ENCODE measurements at regions not wholly inside any gene's neighbourhood (a gene's known extent, or its start where the extent isn't known, plus 50 kb on each side); places are given as distances from the start of the nearest gene placed in this dataset.

DNA sequence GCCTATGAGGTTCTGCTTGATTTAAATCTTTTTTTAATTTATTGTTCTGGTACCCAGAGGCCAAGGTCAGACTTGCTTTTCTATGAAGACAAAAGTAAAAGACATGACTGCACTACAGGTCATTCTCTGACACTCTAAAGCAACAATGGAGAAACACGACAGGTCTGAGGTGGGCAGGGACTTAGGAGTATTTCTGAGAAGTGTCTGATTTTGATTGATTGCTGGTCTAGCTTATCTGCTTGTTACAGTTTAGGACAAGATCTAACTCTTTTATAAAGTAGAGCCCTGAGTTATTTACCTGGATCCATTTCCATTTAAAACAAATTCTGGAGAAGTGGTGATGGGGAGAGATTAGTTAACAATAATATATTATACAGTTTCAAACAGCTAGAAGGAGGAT lies 115.2 kb upstream of the STT3B start:
- no TSS peak for BruUV-seq (replicated peaks)
- Histone ChIP-seq H2BK5ac (ENCODE audit: low read depth, low read length, poor library complexity, severe bottlenecking) (no peak overlapping the region), H3K56ac (ENCODE audit: extremely low read depth, insufficient read depth, low read length) (no peak overlapping the region), H4K5ac (ENCODE audit: low read depth, low read length) (no peak overlapping the region), H3K36me3 (ENCODE audit: control insufficient read depth, insufficient read depth, low read length) (no peaks in the 10 kb centered on the region), H2AFZ (replicated peaks; ENCODE audit: low read length, poor library complexity) (no peak overlapping the region), H3K4me3 (ENCODE audit: insufficient read depth, low read depth, low read length) (no peak overlapping the region), H3K9me1 (ENCODE audit: insufficient read depth, low read length) (no peaks in the 10 kb centered on the region), H3K4ac (ENCODE audit: low read depth, low read length) (no peak overlapping the region), H2BK120ac (ENCODE audit: low read depth, low read length) (no peak overlapping the region), H3K27me3 (ENCODE audit: control insufficient read depth, insufficient read depth, low read length) (peaks cover 2% of the 10 kb centered on the region; the same call in 1 of the 2 replicates), H3K18ac (ENCODE audit: low read depth, low read length) (no peak overlapping the region), H3K9me3 (ENCODE audit: control insufficient read depth, insufficient read depth, low read length) (no peaks in the 10 kb centered on the region), H3K4me2 (ENCODE audit: low read depth, low read length) (no peak overlapping the region), H4K8ac (ENCODE audit: low read depth in 2 of 2, low read length in 2 of 2) (no peak overlapping the region), H3K27ac (ENCODE audit: insufficient read depth, low read length) (no peak overlapping the region), H2BK15ac (ENCODE audit: low read depth, low read length) (no peak overlapping the region), H3K9ac (ENCODE audit: low read depth, low read length) (no peak overlapping the region), H4K91ac (ENCODE audit: insufficient read depth, low read depth, low read length) (no peak overlapping the region), H2BK20ac (ENCODE audit: low read depth, low read length) (no peak overlapping the region), H2AK9ac (replicated peaks; ENCODE audit: low read depth, low read length, poor library complexity) (no peak overlapping the region), H3K14ac (replicated peaks; ENCODE audit: low read depth, low read length) (no peak overlapping the region), H4K20me1 (ENCODE audit: insufficient read depth, low read length) (no peaks in the 10 kb centered on the region), H2AK5ac (ENCODE audit: low read depth, low read length) (no peak overlapping the region), H3K79me1 (ENCODE audit: low read depth in 1 of 2, low read length in 2 of 2) (no peaks in the 10 kb centered on the region), H3K23ac (ENCODE audit: low read depth, low read length) (no peak overlapping the region), H3K4me1 (ENCODE audit: control insufficient read depth, insufficient read depth, low read length) (no peaks in the 10 kb centered on the region)
- TF ChIP-seq, protein P1, sequence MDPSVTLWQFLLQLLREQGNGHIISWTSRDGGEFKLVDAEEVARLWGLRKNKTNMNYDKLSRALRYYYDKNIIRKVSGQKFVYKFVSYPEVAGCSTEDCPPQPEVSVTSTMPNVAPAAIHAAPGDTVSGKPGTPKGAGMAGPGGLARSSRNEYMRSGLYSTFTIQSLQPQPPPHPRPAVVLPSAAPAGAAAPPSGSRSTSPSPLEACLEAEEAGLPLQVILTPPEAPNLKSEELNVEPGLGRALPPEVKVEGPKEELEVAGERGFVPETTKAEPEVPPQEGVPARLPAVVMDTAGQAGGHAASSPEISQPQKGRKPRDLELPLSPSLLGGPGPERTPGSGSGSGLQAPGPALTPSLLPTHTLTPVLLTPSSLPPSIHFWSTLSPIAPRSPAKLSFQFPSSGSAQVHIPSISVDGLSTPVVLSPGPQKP (IDR thresholded peaks at IDR 0.05; ENCODE audit: borderline replicate concordance, low read depth, low read length): no peak
- TF ChIP-seq RFX5 (IDR thresholded peaks at IDR 0.05; ENCODE audit: low read depth, low read length) (no peak), RCOR1 (IDR thresholded peaks at IDR 0.05; ENCODE audit: insufficient replicate concordance, low read length) (no peak), POLR2A (IDR thresholded peaks at IDR 0.05; ENCODE audit: low read depth, low read length) (no peak), MXI1 (IDR thresholded peaks at IDR 0.05; ENCODE audit: borderline replicate concordance, low read depth, low read length) (no peak), CEBPB (IDR thresholded peaks at IDR 0.05; ENCODE audit: low read depth, low read length) (no peak), CHD1 (IDR thresholded peaks at IDR 0.05; ENCODE audit: low read depth, low read length) (no peak), NFE2L2 (IDR thresholded peaks at IDR 0.05; ENCODE audit: low read depth, low read length) (no peak), MAZ (IDR thresholded peaks at IDR 0.05; ENCODE audit: borderline replicate concordance, low read depth, low read length) (no peak), SMC3 (IDR thresholded peaks at IDR 0.05; ENCODE audit: low read depth, low read length) (no peak), RAD21 (IDR thresholded peaks at IDR 0.05; ENCODE audit: low read length) (no peak)
- TF ChIP-seq, protein P2, sequence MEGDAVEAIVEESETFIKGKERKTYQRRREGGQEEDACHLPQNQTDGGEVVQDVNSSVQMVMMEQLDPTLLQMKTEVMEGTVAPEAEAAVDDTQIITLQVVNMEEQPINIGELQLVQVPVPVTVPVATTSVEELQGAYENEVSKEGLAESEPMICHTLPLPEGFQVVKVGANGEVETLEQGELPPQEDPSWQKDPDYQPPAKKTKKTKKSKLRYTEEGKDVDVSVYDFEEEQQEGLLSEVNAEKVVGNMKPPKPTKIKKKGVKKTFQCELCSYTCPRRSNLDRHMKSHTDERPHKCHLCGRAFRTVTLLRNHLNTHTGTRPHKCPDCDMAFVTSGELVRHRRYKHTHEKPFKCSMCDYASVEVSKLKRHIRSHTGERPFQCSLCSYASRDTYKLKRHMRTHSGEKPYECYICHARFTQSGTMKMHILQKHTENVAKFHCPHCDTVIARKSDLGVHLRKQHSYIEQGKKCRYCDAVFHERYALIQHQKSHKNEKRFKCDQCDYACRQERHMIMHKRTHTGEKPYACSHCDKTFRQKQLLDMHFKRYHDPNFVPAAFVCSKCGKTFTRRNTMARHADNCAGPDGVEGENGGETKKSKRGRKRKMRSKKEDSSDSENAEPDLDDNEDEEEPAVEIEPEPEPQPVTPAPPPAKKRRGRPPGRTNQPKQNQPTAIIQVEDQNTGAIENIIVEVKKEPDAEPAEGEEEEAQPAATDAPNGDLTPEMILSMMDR (conservative IDR thresholded peaks at IDR 0.05; ENCODE audit: low read depth, low read length): no peak
- DNase-seq: no peak
- no CpG with 5 or more reads among the region's 1 CpG for WGBS, 2 experiments (ENCODE audit: extremely low coverage in 2 of 2, insufficient read length in 1 of 2)
- intact Hi-C loops (cut with micrococcal nuclease) (no loop called here), dilution Hi-C loops (cut with HindIII; ENCODE audit: low sequenced_read_pairs, unreplicated experiment) (no loop called here), in situ Hi-C loops (cut with MboI; ENCODE audit: low sequenced_read_pairs) (no loop called here)
- POLR2A ChIA-PET (ENCODE audit: unreplicated experiment): no interaction called here
- CTCF ChIA-PET: no interaction called here
- ATAC-seq (ENCODE audit: low read depth): no peak

Measured in IMR-90 (cell line).